GM18909 (cell line): ENCODE measurements at regions not wholly inside any gene's neighbourhood (a gene's known extent, or its start where the extent isn't known, plus 50 kb on each side); places are given as distances from the start of the nearest gene placed in this dataset.
A peak's percentile ranks its signal among the peaks of the same experiment; 100 is the strongest.
"Not testable (repeated sequence)": the region's sequence is repeated elsewhere in the genome, so short reads cannot be mapped to it uniquely, and the experiment has no call there.

Source experiments
- ATAC-seq: cut with Tn5 transposase; IDR thresholded peaks from one replicate; pipeline ENCODE4 v1.9.1; 2021; ENCODE audit warnings: mild to moderate bottlenecking; ENCODE audit not compliant: unreplicated experiment, poor library complexity

GRCh38 chr3:59246719-59247401 lies 197.0 kb upstream of the CFAP20DC start:
- ATAC-seq, result peak; percentile 59

- no peak for ATAC-seq
Observed at GRCh38 chr3:59245859-59246501, 196.2 kb upstream of the CFAP20DC start.

- ATAC-seq, result no peak
Observed at GRCh38 chr3:59245300-59245858, 195.6 kb upstream of the CFAP20DC start.

GRCh38 chr3:59244343-59244742 lies 194.5 kb upstream of the CFAP20DC start:
- no peak for ATAC-seq

GRCh38 chr3:59243476-59243875 lies 193.7 kb upstream of the CFAP20DC start:
- ATAC-seq, result no peak

- no peak for ATAC-seq
Observed at GRCh38 chr3:59240666-59241255, 190.9 kb upstream of the CFAP20DC start.

GRCh38 chr3:59237121-59237520 lies 187.3 kb upstream of the CFAP20DC start:
- no peak for ATAC-seq

GRCh38 chr3:59235634-59236012 lies 185.8 kb upstream of the CFAP20DC start:
- peak; percentile 89 for ATAC-seq

- ATAC-seq, result peak; percentile 12
Observed at GRCh38 chr3:59234884-59235633, 185.2 kb upstream of the CFAP20DC start.

- not testable (repeated sequence) for ATAC-seq
Observed at GRCh38 chr3:59230379-59230778, 180.6 kb upstream of the CFAP20DC start.

- no peak for ATAC-seq
Observed at GRCh38 chr3:59213860-59214259, 164.0 kb upstream of the CFAP20DC start.

GRCh38 chr3:59212128-59212779 lies 162.4 kb upstream of the CFAP20DC start:
- ATAC-seq, result peak; percentile 72

GRCh38 chr3:59210260-59210659 lies 160.4 kb upstream of the CFAP20DC start:
- ATAC-seq, result no peak

- ATAC-seq, result no peak
Observed at GRCh38 chr3:59192473-59192872, 142.6 kb upstream of the CFAP20DC start.

- ATAC-seq, result no peak
Observed at GRCh38 chr3:59191651-59192050, 141.8 kb upstream of the CFAP20DC start.

- no peak for ATAC-seq
Observed at GRCh38 chr3:59189939-59190338, 140.1 kb upstream of the CFAP20DC start.

GRCh38 chr3:59189526-59189925 lies 139.7 kb upstream of the CFAP20DC start:
- no peak for ATAC-seq

- no peak for ATAC-seq
Observed at GRCh38 chr3:59186725-59187124, 136.9 kb upstream of the CFAP20DC start.

- no peak for ATAC-seq
Observed at GRCh38 chr3:59185591-59186369, 136.0 kb upstream of the CFAP20DC start.
